GM12801 (cell line): ENCODE measurements at regions not wholly inside any gene's neighbourhood (a gene's known extent, or its start where the extent isn't known, plus 50 kb on each side); places are given as distances from the start of the nearest gene placed in this dataset.

Source experiments
- CTCF ChIP-seq: IDR thresholded peaks from one replicate; pipeline ENCODE4 v1.5.1; 2011; ENCODE audit warnings: control low read depth; ENCODE audit not compliant: insufficient read length; ENCODE audit errors: extremely low read depth

GRCh38 chr1:222266223-222267196, 281.4 kb downstream of the HHIPL2 start:
- TF ChIP-seq CTCF = no peak

GRCh38 chr1:222263791-222264190, 284.1 kb downstream of the HHIPL2 start:
- no peak for TF ChIP-seq CTCF

GRCh38 chr1:222257027-222257426, 290.9 kb downstream of the HHIPL2 start:
- no peak for TF ChIP-seq CTCF

GRCh38 chr1:222256058-222256457, 291.8 kb downstream of the HHIPL2 start:
- TF ChIP-seq CTCF = no peak

GRCh38 chr1:222252788-222253187, 295.1 kb downstream of the HHIPL2 start:
- no peak for TF ChIP-seq CTCF

GRCh38 chr1:222251847-222252246, 296.1 kb downstream of the HHIPL2 start:
- no peak for TF ChIP-seq CTCF

- no peak for TF ChIP-seq CTCF
Observed at GRCh38 chr1:222250376-222250775, 297.5 kb downstream of the HHIPL2 start.
